MM.1S (cell line): ENCODE measurements at regions not wholly inside any gene's neighbourhood (a gene's known extent, or its start where the extent isn't known, plus 50 kb on each side); places are given as distances from the start of the nearest gene placed in this dataset.

Source experiments
- DNase-seq: peaks from one replicate; pipeline ENCODE4 v3.0.0-alpha.2; 2015
- H2AFZ ChIP-seq: fragments of 300-600 bp; sonication (generic); 2 replicates; pipeline ENCODE4 v1.6.0; 2016; ENCODE audit warnings: antibody characterized with exemption, low read length
- H3F3A ChIP-seq: fragments of 300-600 bp; sonication (generic); 2 replicates; pipeline ENCODE4 v1.6.1; 2016; ENCODE audit warnings: mild to moderate bottlenecking, antibody characterized with exemption, low read length, moderate library complexity, mixed read lengths; ENCODE audit not compliant: insufficient read depth
- H3K27ac ChIP-seq: fragments of 300-600 bp; sonication (generic); 2 replicates; pipeline ENCODE4 v1.5.1; 2016; ENCODE audit warnings: mild to moderate bottlenecking, low read length
- H3K27me3 ChIP-seq: fragments of 300-600 bp; sonication (generic); replicated peaks from 2 replicates; pipeline ENCODE4 v1.6.0; 2016; ENCODE audit warnings: low read length; ENCODE audit not compliant: insufficient read depth
- H3K36me3 ChIP-seq: fragments of 300-600 bp; sonication (generic); replicated peaks from 2 replicates; pipeline ENCODE4 v1.6.1; 2016; ENCODE audit warnings: mild to moderate bottlenecking, low read length, mixed read lengths; ENCODE audit not compliant: insufficient read depth
- H3K4me1 ChIP-seq: fragments of 300-600 bp; sonication (generic); 2 replicates; pipeline ENCODE4 v1.6.1; 2016; ENCODE audit warnings: low read length, mixed read lengths
- H3K4me2 ChIP-seq: fragments of 300-600 bp; sonication (generic); 2 replicates; pipeline ENCODE4 v1.6.0; 2016; ENCODE audit warnings: low read depth, low read length
- H3K4me3 ChIP-seq: fragments of 300-600 bp; sonication (generic); 2 replicates; pipeline ENCODE4 v1.5.1; 2016; ENCODE audit warnings: low read length, mixed read lengths
- H3K79me2 ChIP-seq: fragments of 300-600 bp; sonication (generic); 2 replicates; pipeline ENCODE4 v1.6.1; 2016; ENCODE audit warnings: mixed run types, low read length, mixed read lengths
- H3K9ac ChIP-seq: fragments of 300-600 bp; sonication (generic); 2 replicates; pipeline ENCODE4 v1.6.1; 2016; ENCODE audit warnings: low read length, mixed read lengths
- H3K9me2 ChIP-seq: fragments of 300-600 bp; sonication (generic); replicated peaks from 2 replicates; pipeline ENCODE4 v1.6.1; 2016; ENCODE audit warnings: mild to moderate bottlenecking, low read length, mixed read lengths; ENCODE audit not compliant: insufficient read depth
- H3K9me3 ChIP-seq: fragments of 300-600 bp; sonication (generic); replicated peaks from 2 replicates; pipeline ENCODE4 v1.6.1; 2016; ENCODE audit warnings: mild to moderate bottlenecking, low read length, mixed read lengths; ENCODE audit not compliant: insufficient read depth
- H4K20me1 ChIP-seq: fragments of 300-600 bp; sonication (generic); 2 replicates; pipeline ENCODE4 v1.6.1; 2016; ENCODE audit warnings: mild to moderate bottlenecking, low read length, moderate library complexity, mixed read lengths; ENCODE audit not compliant: insufficient read depth
- EZH2 ChIP-seq: fragments of 300-600 bp; sonication (generic); optimal IDR thresholded peaks from 2 replicates; pipeline ENCODE3; 2017; ENCODE audit warnings: low read depth, mild to moderate bottlenecking, antibody characterized with exemption, low read length, mixed read lengths
- EZH2phosphoT487 ChIP-seq: fragments of 300-600 bp; sonication (generic); IDR thresholded peaks from 2 replicates; pipeline ENCODE4 v1.6.1; 2018; ENCODE audit warnings: antibody characterized with exemption, low read length
- TF ChIP-seq, protein P1 (sequence below): fragments of 300-600 bp; sonication (generic); IDR thresholded peaks from 2 replicates; pipeline ENCODE4 v1.5.1; 2016; ENCODE audit warnings: antibody characterized with exemption, low read length, mixed read lengths

GRCh38 chr12:30048371-30048770 is 264.6 kb upstream of the TMTC1 start:
- no peaks in the 10 kb centered on the region for H3K27me3 ChIP-seq
- DNase-seq: no peak
- H3K4me3 ChIP-seq: no peak overlapping the region
- no peak overlapping the region for H3K9ac ChIP-seq
- no peaks in the 10 kb centered on the region for H3F3A ChIP-seq
- H2AFZ ChIP-seq: no peak overlapping the region
- no peaks in the 10 kb centered on the region for H3K4me1 ChIP-seq
- no peak overlapping the region for H3K27ac ChIP-seq
- H3K4me2 ChIP-seq: no peak overlapping the region
- no peaks in the 10 kb centered on the region for H3K9me2 ChIP-seq
- no peaks in the 10 kb centered on the region for H3K9me3 ChIP-seq
- no peaks in the 10 kb centered on the region for H3K79me2 ChIP-seq
- TF ChIP-seq EZH2 (no peak), EZH2phosphoT487 (no peak)
- TF ChIP-seq, protein P1, sequence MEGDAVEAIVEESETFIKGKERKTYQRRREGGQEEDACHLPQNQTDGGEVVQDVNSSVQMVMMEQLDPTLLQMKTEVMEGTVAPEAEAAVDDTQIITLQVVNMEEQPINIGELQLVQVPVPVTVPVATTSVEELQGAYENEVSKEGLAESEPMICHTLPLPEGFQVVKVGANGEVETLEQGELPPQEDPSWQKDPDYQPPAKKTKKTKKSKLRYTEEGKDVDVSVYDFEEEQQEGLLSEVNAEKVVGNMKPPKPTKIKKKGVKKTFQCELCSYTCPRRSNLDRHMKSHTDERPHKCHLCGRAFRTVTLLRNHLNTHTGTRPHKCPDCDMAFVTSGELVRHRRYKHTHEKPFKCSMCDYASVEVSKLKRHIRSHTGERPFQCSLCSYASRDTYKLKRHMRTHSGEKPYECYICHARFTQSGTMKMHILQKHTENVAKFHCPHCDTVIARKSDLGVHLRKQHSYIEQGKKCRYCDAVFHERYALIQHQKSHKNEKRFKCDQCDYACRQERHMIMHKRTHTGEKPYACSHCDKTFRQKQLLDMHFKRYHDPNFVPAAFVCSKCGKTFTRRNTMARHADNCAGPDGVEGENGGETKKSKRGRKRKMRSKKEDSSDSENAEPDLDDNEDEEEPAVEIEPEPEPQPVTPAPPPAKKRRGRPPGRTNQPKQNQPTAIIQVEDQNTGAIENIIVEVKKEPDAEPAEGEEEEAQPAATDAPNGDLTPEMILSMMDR: no peak
- no peaks in the 10 kb centered on the region for H4K20me1 ChIP-seq
- H3K36me3 ChIP-seq: no peaks in the 10 kb centered on the region

- Histone ChIP-seq H3K4me1 (no peaks in the 10 kb centered on the region), H3K27ac (no peak overlapping the region)
Observed at GRCh38 chr12:30047516-30048254, 263.9 kb upstream of the TMTC1 start.

GRCh38 chr12:30046376-30046775 is 262.6 kb upstream of the TMTC1 start:
- TF ChIP-seq EZH2 (no peak), EZH2phosphoT487 (no peak)
- TF ChIP-seq, protein P1: no peak
- H3K27ac ChIP-seq: no peak overlapping the region
- no peaks in the 10 kb centered on the region for H3K79me2 ChIP-seq
- no peak overlapping the region for H2AFZ ChIP-seq
- no peaks in the 10 kb centered on the region for H3K9me3 ChIP-seq
- no peak overlapping the region for H3K4me3 ChIP-seq
- H3K36me3 ChIP-seq: no peaks in the 10 kb centered on the region
- no peaks in the 10 kb centered on the region for H4K20me1 ChIP-seq
- H3K27me3 ChIP-seq: no peaks in the 10 kb centered on the region
- H3K9ac ChIP-seq: no peak overlapping the region
- H3F3A ChIP-seq: no peaks in the 10 kb centered on the region
- DNase-seq: no peak
- no peaks in the 10 kb centered on the region for H3K9me2 ChIP-seq
- no peaks in the 10 kb centered on the region for H3K4me1 ChIP-seq
- H3K4me2 ChIP-seq: no peak overlapping the region

More at GRCh38 chr12:30047516-30048254, 263.9 kb upstream of the TMTC1 start:
- TF ChIP-seq, protein P1: no peak
- TF ChIP-seq EZH2phosphoT487 (no peak), EZH2 (no peak)
- Histone ChIP-seq H3K9me3 (no peaks in the 10 kb centered on the region), H3K36me3 (no peaks in the 10 kb centered on the region), H3K9ac (no peak overlapping the region), H3F3A (no peaks in the 10 kb centered on the region), H3K9me2 (no peaks in the 10 kb centered on the region), H3K79me2 (no peaks in the 10 kb centered on the region), H3K27me3 (no peaks in the 10 kb centered on the region), H2AFZ (no peak overlapping the region), H3K4me2 (no peak overlapping the region), H3K4me3 (no peak overlapping the region), H4K20me1 (no peaks in the 10 kb centered on the region)
- no peak for DNase-seq
